Fibroblast of skin of back (primary cell): ENCODE measurements at regions not wholly inside any gene's neighbourhood (a gene's known extent, or its start where the extent isn't known, plus 50 kb on each side); places are given as distances from the start of the nearest gene placed in this dataset.
"Not testable (repeated sequence)": the region's sequence is repeated elsewhere in the genome, so short reads cannot be mapped to it uniquely, and the experiment has no call there.

ENCODE experiments used
- DNase-seq: peaks from one replicate; pipeline ENCODE4 v3.0.0-alpha.2; 2013

GRCh38 chr2:133841900-133842299 lies 273.6 kb upstream of the NCKAP5 start:
- peak; percentile 100 for DNase-seq

GRCh38 chr2:133842446-133842845 lies 274.2 kb upstream of the NCKAP5 start:
- no peak for DNase-seq

GRCh38 chr2:133843091-133843490 lies 274.8 kb upstream of the NCKAP5 start:
- peak; percentile 62 for DNase-seq

GRCh38 chr2:133843551-133843950 lies 275.3 kb upstream of the NCKAP5 start:
- no peak for DNase-seq

GRCh38 chr2:133844214-133844892 lies 276.1 kb upstream of the NCKAP5 start:
- peak; percentile 89 for DNase-seq

- no peak for DNase-seq
Measured at GRCh38 chr2:133846476-133846875, 278.2 kb upstream of the NCKAP5 start.

GRCh38 chr2:133847591-133847990 lies 279.3 kb upstream of the NCKAP5 start:
- DNase-seq: no peak

GRCh38 chr2:133848111-133848649 lies 279.9 kb upstream of the NCKAP5 start:
- no peak for DNase-seq

- DNase-seq: no peak
Measured at GRCh38 chr2:133849341-133849740, 281.1 kb upstream of the NCKAP5 start.

GRCh38 chr2:133854603-133855200 lies 286.4 kb upstream of the NCKAP5 start:
- no peak for DNase-seq

GRCh38 chr2:133855526-133855925 lies 287.3 kb upstream of the NCKAP5 start:
- DNase-seq: no peak

GRCh38 chr2:133856678-133857077 lies 288.4 kb upstream of the NCKAP5 start:
- no peak for DNase-seq

GRCh38 chr2:133859578-133859977 lies 291.3 kb upstream of the NCKAP5 start:
- no peak for DNase-seq

- peak; percentile 31 for DNase-seq
Measured at GRCh38 chr2:133862400-133862977, 294.2 kb upstream of the NCKAP5 start.

- DNase-seq: no peak
Measured at GRCh38 chr2:133863106-133863800, 295.0 kb upstream of the NCKAP5 start.

- no peak for DNase-seq
Measured at GRCh38 chr2:133865141-133865540, 296.9 kb upstream of the NCKAP5 start.

GRCh38 chr2:133867166-133867565 lies 298.9 kb upstream of the NCKAP5 start:
- DNase-seq: no peak

GRCh38 chr2:133871545-133872209 lies 303.4 kb upstream of the NCKAP5 start:
- DNase-seq: peak; percentile 8

- no peak for DNase-seq
Measured at GRCh38 chr2:133878326-133878725, 310.1 kb upstream of the NCKAP5 start.

- no peak for DNase-seq
Measured at GRCh38 chr2:133879703-133880102, 311.4 kb upstream of the NCKAP5 start.

GRCh38 chr2:133882159-133882558 lies 313.9 kb upstream of the NCKAP5 start:
- DNase-seq: not testable (repeated sequence)

GRCh38 chr2:133884739-133885381 lies 316.6 kb upstream of the NCKAP5 start:
- DNase-seq: peak; percentile 39
